Sigmoid colon (tissue), 6 donors: ENCODE measurements at regions not wholly inside any gene's neighbourhood (a gene's known extent, or its start where the extent isn't known, plus 50 kb on each side); places are given as distances from the start of the nearest gene placed in this dataset.
A peak's percentile ranks its signal among the peaks of the same experiment; 100 is the strongest.

Experiments used
- DNase-seq: peaks from one replicate; pipeline ENCODE4 v3.0.0-alpha.2; 2019
- H3K27ac ChIP-seq, 4 donors: fragments of 200-600 bp; sonication (generic); one replicate each; pipeline ENCODE4 v1.5.1; 2016 to 2019; ENCODE audit warnings: mild to moderate bottlenecking in 1 of 4
- H3K27me3 ChIP-seq, 3 donors: fragments of 200-600 bp; sonication (generic); one replicate each; pipeline ENCODE4 v1.5.1; 2019; ENCODE audit warnings: mild to moderate bottlenecking in 1 of 3
- H3K36me3 ChIP-seq, 4 donors: fragments of 200-600 bp; sonication (generic); one replicate each; pipeline ENCODE4 v1.5.1; 2016 to 2019
- H3K4me1 ChIP-seq, 4 donors: fragments of 200-600 bp; sonication (generic); one replicate each; pipeline ENCODE4 v1.5.1; 2017 to 2019
- H3K4me3 ChIP-seq, 4 donors: fragments of 200-600 bp; sonication (generic); one replicate each; pipeline ENCODE4 v1.5.1; 2017 to 2019; ENCODE audit warnings: mild to moderate bottlenecking in 2 of 4, moderate library complexity in 1 of 4
- H3K9me3 ChIP-seq, 4 donors: fragments of 200-600 bp in 3 of 4; sonication (generic) in 3 of 4; one replicate each; pipeline versions ENCODE4 v1.5.1 to v1.6.1; 2013 to 2019
- EP300 ChIP-seq, 4 donors: sonication (generic); formaldehyde crosslinking; IDR thresholded peaks; one replicate each; pipeline ENCODE4 v1.6.1; 2017; ENCODE audit warnings: antibody characterized with exemption in 4 of 4
- POLR2A ChIP-seq, 2 donors: fragments of 450-650 bp; IDR thresholded peaks; one replicate each; pipeline ENCODE4 v1.6.1; 2016; ENCODE audit warnings: antibody characterized with exemption in 2 of 2, mild to moderate bottlenecking in 2 of 2, moderate library complexity in 2 of 2
- POLR2AphosphoS5 ChIP-seq, 4 donors: sonication (generic); formaldehyde crosslinking; IDR thresholded peaks; one replicate each; pipeline ENCODE4 v1.6.1; 2017; ENCODE audit warnings: antibody characterized with exemption in 4 of 4
- WGBS, 2 donors: extraction: QIAGEN DNeasy Blood & Tissue Kit; methylation state at CpG; one replicate each; pipeline ENCODE4 v1.1.7; 2013; 5-methylcytosine and 5-hydroxymethylcytosine counted together
- intact Hi-C: fragments of 100-400 bp; cut with DNase I; formaldehyde crosslinking; loops from one replicate; pipeline ENCODE4 v1.15.1; 2023
- TF ChIP-seq, protein P1 (sequence below), 4 experiments: fragments of 450-650 bp in 3 of 4; fragments of 200-600 bp in 1 of 4; IDR thresholded peaks; one replicate each; pipeline ENCODE4 v1.5.1; 2016 to 2019; ENCODE audit warnings: antibody characterized with exemption in 4 of 4, mild to moderate bottlenecking in 3 of 4, moderate library complexity in 2 of 4
- donor health status: healthy with polysubstance abuse.
- donor health status: healthy.

DNA sequence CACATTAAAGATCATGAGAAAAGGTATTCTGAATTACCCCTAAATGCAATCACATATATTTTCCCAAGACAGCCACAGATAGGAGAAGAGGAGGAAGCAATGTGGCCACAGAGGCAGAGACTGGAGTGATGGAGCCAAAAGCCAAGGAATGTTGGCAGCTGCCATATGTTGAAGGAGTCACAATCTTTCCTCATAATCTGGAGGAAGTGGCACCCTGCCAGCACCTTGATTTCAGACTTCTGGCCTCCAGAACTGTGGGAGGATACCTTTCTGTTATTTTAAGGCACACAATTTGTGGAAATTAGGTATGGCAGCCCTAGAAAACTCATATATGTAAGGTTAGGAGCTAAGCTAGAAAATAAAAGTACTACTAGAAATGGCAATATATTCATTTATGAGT, 139.9 kb upstream of the GAS1 start:
- no peak for DNase-seq
- H3K4me3 ChIP-seq: no peak overlapping the region
- intact Hi-C loops: no loop called here
- TF ChIP-seq POLR2A (IDR thresholded peaks at IDR 0.05): no peak
- TF ChIP-seq EP300 (IDR thresholded peaks at IDR 0.05): no peak
- TF ChIP-seq, protein P1, sequence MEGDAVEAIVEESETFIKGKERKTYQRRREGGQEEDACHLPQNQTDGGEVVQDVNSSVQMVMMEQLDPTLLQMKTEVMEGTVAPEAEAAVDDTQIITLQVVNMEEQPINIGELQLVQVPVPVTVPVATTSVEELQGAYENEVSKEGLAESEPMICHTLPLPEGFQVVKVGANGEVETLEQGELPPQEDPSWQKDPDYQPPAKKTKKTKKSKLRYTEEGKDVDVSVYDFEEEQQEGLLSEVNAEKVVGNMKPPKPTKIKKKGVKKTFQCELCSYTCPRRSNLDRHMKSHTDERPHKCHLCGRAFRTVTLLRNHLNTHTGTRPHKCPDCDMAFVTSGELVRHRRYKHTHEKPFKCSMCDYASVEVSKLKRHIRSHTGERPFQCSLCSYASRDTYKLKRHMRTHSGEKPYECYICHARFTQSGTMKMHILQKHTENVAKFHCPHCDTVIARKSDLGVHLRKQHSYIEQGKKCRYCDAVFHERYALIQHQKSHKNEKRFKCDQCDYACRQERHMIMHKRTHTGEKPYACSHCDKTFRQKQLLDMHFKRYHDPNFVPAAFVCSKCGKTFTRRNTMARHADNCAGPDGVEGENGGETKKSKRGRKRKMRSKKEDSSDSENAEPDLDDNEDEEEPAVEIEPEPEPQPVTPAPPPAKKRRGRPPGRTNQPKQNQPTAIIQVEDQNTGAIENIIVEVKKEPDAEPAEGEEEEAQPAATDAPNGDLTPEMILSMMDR (IDR thresholded peaks at IDR 0.05): no peak
- no peak for TF ChIP-seq POLR2AphosphoS5 (IDR thresholded peaks at IDR 0.05)
- H3K36me3 ChIP-seq: no peaks in the 10 kb centered on the region
- H3K9me3 ChIP-seq: no peaks in the 10 kb centered on the region
- peaks cover 0 to 9% (median 4%) of the 10 kb centered on the region in 4 donors for H3K4me1 ChIP-seq
- H3K27me3 ChIP-seq: no peaks in the 10 kb centered on the region
- no peak overlapping the region for H3K27ac ChIP-seq

- intact Hi-C loops: no loop called here
- DNase-seq: no peak
- peaks cover 0 to 9% (median 4%) of the 10 kb centered on the region in 4 donors for H3K4me1 ChIP-seq
These were observed 140.9 kb upstream of the GAS1 start for GRCh38 chr9:87088192-87088591.

DNA sequence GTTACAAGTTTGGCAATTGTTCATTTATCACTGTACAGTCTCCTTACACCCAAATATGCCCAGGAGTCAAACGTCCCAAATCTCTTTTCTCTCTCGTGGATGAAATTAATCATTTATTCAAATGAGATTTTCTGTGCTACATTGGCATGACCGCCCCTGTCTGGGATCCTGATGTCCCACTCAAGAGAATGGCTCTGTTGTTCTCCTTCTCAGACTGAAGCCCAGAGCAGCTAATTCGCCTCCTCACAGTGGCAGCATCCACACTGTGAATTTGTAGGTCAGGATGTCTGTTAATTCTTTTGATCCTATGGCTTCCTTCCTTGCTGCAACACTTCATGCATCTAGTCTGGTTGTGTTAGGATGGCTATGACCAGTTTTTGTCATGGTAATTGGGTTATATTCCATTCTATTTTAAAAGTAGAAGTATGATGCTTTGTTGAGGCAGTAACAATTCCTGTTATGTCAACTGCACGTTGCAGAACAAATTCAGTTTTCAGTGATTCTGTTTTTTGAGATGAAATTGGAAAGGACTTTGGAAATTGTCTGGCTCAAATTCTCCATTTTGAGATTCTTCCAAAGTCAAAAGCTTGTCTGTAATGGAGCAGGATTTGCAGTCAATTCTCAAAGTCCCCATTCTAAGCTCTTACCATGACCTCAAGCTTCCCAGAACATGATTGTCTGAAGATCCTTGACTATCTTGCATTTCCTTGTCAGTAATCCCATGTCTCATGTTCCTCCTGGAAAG, 141.5 kb upstream of the GAS1 start:
- DNase-seq: no peak
- no peaks in the 10 kb centered on the region for H3K36me3 ChIP-seq
- no peak overlapping the region for H3K4me3 ChIP-seq
- no peaks in the 10 kb centered on the region for H3K27me3 ChIP-seq
- no peak for TF ChIP-seq EP300 (IDR thresholded peaks at IDR 0.05)
- no peak for TF ChIP-seq POLR2AphosphoS5 (IDR thresholded peaks at IDR 0.05)
- TF ChIP-seq, protein P1 (IDR thresholded peaks at IDR 0.05): no peak
- no peak for TF ChIP-seq POLR2A (IDR thresholded peaks at IDR 0.05)
- intact Hi-C loops: no loop called here
- WGBS, 2 donors: 74 to 81% methylated on average over 5 of the region's 5 CpGs
- no peak overlapping the region for H3K27ac ChIP-seq
- no peaks in the 10 kb centered on the region for H3K9me3 ChIP-seq
- peaks cover 0 to 9% (median 4%) of the 10 kb centered on the region in 4 donors for H3K4me1 ChIP-seq

More at GRCh38 chr9:87088192-87088591, 140.9 kb upstream of the GAS1 start:
- Histone ChIP-seq H3K4me3 (no peak overlapping the region), H3K27me3 (no peaks in the 10 kb centered on the region), H3K36me3 (no peaks in the 10 kb centered on the region), H3K27ac (no peak overlapping the region), H3K9me3 (no peaks in the 10 kb centered on the region)
- TF ChIP-seq EP300 (IDR thresholded peaks at IDR 0.05) (no peak), POLR2A (IDR thresholded peaks at IDR 0.05) (no peak), POLR2AphosphoS5 (IDR thresholded peaks at IDR 0.05) (no peak)
- TF ChIP-seq, protein P1 (IDR thresholded peaks at IDR 0.05): no peak
- 74 to 89% methylated on average over 1 of the region's 1 CpG for WGBS, 2 donors

DNA sequence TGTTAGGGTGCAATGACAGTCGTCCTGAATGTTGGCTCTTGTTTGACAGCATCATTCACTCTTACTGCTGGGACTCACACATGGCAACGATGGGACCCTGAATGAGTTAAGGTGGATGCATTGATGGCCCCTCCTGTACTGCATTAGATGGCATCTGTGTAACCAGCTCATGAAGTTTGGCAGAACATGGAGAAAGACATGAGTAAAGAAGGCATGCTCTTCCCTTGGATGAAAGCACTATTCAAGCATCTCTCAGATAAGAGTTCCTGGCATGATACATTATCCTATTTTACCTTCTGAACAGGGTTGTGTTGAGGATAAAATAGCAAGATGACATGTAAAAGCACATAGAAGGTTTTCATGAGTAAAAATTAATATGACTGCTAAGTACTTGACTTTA, 142.2 kb upstream of the GAS1 start:
- TF ChIP-seq POLR2A (IDR thresholded peaks at IDR 0.05) (no peak), EP300 (IDR thresholded peaks at IDR 0.05) (no peak), POLR2AphosphoS5 (IDR thresholded peaks at IDR 0.05) (no peak)
- TF ChIP-seq, protein P1 (IDR thresholded peaks at IDR 0.05): no peak
- H3K9me3 ChIP-seq: no peaks in the 10 kb centered on the region
- H3K36me3 ChIP-seq: no peaks in the 10 kb centered on the region
- H3K4me1 ChIP-seq: peaks cover 0 to 9% (median 4%) of the 10 kb centered on the region in 4 donors
- intact Hi-C loops: no loop called here
- H3K4me3 ChIP-seq: no peak overlapping the region
- no peaks in the 10 kb centered on the region for H3K27me3 ChIP-seq
- WGBS, 2 donors: 22 to 64% methylated on average over 2 of the region's 2 CpGs
- no peak overlapping the region for H3K27ac ChIP-seq
- DNase-seq: no peak

- no peak for DNase-seq
- Histone ChIP-seq H3K27me3 (no peaks in the 10 kb centered on the region), H3K4me3 (no peak overlapping the region), H3K9me3 (no peaks in the 10 kb centered on the region), H3K36me3 (no peaks in the 10 kb centered on the region), H3K27ac (peak overlapping the region in 1 of 4 donors; percentile 3), H3K4me1 (peaks cover 0 to 9% (median 4%) of the 10 kb centered on the region in 4 donors)
- TF ChIP-seq POLR2A (IDR thresholded peaks at IDR 0.05) (no peak), POLR2AphosphoS5 (IDR thresholded peaks at IDR 0.05) (no peak), EP300 (IDR thresholded peaks at IDR 0.05) (no peak)
- TF ChIP-seq, protein P1 (IDR thresholded peaks at IDR 0.05): no peak
- intact Hi-C loops: no loop called here
These were observed 142.6 kb upstream of the GAS1 start for GRCh38 chr9:87089929-87090328.
